ENCODE measurements at regions not wholly inside any gene's neighbourhood (a gene's known extent, or its start where the extent isn't known, plus 50 kb on each side); places are given as distances from the start of the nearest gene placed in this dataset.

DNA sequence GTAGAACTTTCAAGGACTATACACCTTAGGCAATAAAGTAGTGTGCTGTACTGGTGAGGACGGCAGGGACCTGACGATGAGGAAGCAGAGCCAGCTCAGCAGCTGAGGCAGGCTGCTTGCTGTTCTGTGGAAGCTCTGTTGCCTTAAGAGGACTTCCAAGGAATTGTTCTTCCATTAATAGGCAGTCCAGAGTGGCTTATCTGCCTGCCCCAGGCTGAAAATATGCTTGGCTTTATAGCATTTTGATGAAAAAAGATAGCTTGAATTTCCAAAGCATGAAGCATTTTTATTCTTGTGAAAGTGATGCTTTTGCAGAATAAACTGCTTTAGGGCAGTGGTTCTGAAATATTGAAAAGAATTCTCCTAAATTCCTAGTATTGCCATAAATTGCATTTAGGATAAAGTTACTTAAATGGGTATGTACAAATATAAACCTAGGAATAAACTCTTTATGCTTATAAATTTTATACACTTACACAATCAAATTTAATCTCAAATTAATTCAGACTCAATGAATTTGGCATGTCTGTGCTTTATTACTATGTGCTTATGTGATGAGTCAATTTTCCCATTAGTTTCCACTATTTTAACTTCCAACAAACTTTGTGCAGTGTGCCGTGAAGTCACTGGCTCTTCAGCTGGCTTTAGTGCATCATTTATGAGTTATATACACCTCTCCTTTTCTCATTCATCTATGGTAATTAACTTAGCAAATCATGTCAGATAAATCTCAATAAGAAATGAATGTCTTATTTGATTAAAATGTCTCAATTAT, 231.0 kb upstream of the RASGRP1 start:
- TF ChIP-seq, protein P1, sequence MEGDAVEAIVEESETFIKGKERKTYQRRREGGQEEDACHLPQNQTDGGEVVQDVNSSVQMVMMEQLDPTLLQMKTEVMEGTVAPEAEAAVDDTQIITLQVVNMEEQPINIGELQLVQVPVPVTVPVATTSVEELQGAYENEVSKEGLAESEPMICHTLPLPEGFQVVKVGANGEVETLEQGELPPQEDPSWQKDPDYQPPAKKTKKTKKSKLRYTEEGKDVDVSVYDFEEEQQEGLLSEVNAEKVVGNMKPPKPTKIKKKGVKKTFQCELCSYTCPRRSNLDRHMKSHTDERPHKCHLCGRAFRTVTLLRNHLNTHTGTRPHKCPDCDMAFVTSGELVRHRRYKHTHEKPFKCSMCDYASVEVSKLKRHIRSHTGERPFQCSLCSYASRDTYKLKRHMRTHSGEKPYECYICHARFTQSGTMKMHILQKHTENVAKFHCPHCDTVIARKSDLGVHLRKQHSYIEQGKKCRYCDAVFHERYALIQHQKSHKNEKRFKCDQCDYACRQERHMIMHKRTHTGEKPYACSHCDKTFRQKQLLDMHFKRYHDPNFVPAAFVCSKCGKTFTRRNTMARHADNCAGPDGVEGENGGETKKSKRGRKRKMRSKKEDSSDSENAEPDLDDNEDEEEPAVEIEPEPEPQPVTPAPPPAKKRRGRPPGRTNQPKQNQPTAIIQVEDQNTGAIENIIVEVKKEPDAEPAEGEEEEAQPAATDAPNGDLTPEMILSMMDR (IDR thresholded peaks at IDR 0.05 in 8 of 11, conservative IDR thresholded peaks at IDR 0.05 in 3 of 11) = no peak
- TF ChIP-seq POLR2A (IDR thresholded peaks at IDR 0.05) = no peak
- no peak for TF ChIP-seq POLR2AphosphoS5 (IDR thresholded peaks at IDR 0.05)

Measured in spleen (tissue), 7 donors.